KMS-11 (cell line): ENCODE measurements at regions not wholly inside any gene's neighbourhood (a gene's known extent, or its start where the extent isn't known, plus 50 kb on each side); places are given as distances from the start of the nearest gene placed in this dataset.

ENCODE experiments used
- H2AFZ ChIP-seq: fragments of 200-600 bp; sonication (generic); 2 replicates; pipeline ENCODE4 v1.6.1; 2016; ENCODE audit warnings: antibody characterized with exemption, mixed run types, low read depth
- H3K27ac ChIP-seq: fragments of 200-600 bp; sonication (generic); 2 replicates; pipeline ENCODE4 v1.6.1; 2016; ENCODE audit warnings: mild to moderate bottlenecking, mixed run types
- H3K27me3 ChIP-seq: fragments of 200-600 bp; sonication (generic); 2 replicates; pipeline ENCODE4 v1.6.1; 2017; ENCODE audit warnings: mild to moderate bottlenecking, low read depth, mixed run types, moderate library complexity; ENCODE audit not compliant: insufficient read depth
- H3K36me3 ChIP-seq: fragments of 200-600 bp; sonication (generic); 2 replicates; pipeline ENCODE4 v1.6.1; 2017; ENCODE audit warnings: mild to moderate bottlenecking, mixed run types; ENCODE audit not compliant: insufficient read depth
- H3K4me1 ChIP-seq: fragments of 200-600 bp; sonication (generic); 2 replicates; pipeline ENCODE4 v1.6.1; 2016; ENCODE audit warnings: mild to moderate bottlenecking, low read depth, mixed run types; ENCODE audit not compliant: poor library complexity, severe bottlenecking
- H3K4me2 ChIP-seq: fragments of 200-600 bp; sonication (generic); 2 replicates; pipeline ENCODE4 v1.7.0; 2016; ENCODE audit warnings: mild to moderate bottlenecking, mixed run types
- H3K4me3 ChIP-seq: fragments of 200-600 bp; sonication (generic); IDR thresholded peaks from 2 replicates; pipeline ENCODE4 v1.6.1; 2017; ENCODE audit warnings: low read depth, low read length, mixed read lengths; ENCODE audit not compliant: insufficient read depth
- H3K79me2 ChIP-seq: fragments of 200-600 bp; sonication (generic); 2 replicates; pipeline ENCODE4 v1.6.1; 2016; ENCODE audit warnings: low read depth, mixed run types; ENCODE audit not compliant: insufficient read depth
- H3K9ac ChIP-seq: fragments of 200-600 bp; sonication (generic); 2 replicates; pipeline ENCODE4 v1.6.1; 2016; ENCODE audit warnings: mild to moderate bottlenecking, mixed run types
- H4K20me1 ChIP-seq: fragments of 200-600 bp; sonication (generic); 2 replicates; pipeline ENCODE4 v1.6.1; 2016; ENCODE audit warnings: mild to moderate bottlenecking, mixed run types; ENCODE audit not compliant: insufficient read depth
- TF ChIP-seq, protein P1 (sequence below): fragments of 200-600 bp; sonication (generic); conservative IDR thresholded peaks from 2 replicates; pipeline ENCODE4 v1.6.1; 2017; ENCODE audit warnings: low read depth, mild to moderate bottlenecking, antibody characterized with exemption, low read length, moderate library complexity, mixed read lengths

DNA sequence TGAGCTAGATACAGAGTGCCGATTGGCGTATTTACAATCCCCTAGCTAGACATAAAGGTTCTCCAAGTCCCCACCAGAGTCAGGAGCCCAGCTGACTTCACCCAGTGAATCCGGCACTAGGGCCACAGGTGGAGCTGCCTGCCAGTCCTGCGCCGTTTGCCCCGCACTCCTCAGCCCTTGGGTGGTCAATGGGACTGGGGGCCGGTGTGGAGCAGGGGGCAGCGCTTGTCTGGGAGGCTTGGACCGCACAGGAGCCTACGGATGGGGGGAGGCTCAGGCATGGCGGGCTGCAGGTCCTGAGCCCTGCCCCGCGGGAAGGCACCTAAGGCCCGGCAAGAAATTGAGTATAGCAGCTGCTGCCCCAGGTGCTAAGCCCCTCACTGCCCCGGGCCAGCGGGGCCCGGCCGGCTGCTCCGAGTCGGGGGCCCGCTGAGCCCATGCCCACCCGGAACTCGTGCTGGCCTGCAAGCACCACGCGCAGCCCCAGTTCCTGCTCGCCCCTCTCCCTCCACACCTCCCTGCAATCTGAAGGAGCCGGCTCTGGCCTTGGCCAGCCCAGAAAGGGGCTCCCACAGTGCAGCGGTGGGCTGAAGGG lies 1113.8 kb upstream of the LRRTM3 start:
- no peaks in the 10 kb centered on the region for H3K36me3 ChIP-seq
- no peak overlapping the region for H3K4me3 ChIP-seq
- H4K20me1 ChIP-seq: no peaks in the 10 kb centered on the region
- no peak overlapping the region for H2AFZ ChIP-seq
- no peaks in the 10 kb centered on the region for H3K79me2 ChIP-seq
- no peak overlapping the region for H3K27ac ChIP-seq
- H3K4me2 ChIP-seq: no peak overlapping the region
- H3K27me3 ChIP-seq: no peaks in the 10 kb centered on the region
- H3K9ac ChIP-seq: no peak overlapping the region
- TF ChIP-seq, protein P1, sequence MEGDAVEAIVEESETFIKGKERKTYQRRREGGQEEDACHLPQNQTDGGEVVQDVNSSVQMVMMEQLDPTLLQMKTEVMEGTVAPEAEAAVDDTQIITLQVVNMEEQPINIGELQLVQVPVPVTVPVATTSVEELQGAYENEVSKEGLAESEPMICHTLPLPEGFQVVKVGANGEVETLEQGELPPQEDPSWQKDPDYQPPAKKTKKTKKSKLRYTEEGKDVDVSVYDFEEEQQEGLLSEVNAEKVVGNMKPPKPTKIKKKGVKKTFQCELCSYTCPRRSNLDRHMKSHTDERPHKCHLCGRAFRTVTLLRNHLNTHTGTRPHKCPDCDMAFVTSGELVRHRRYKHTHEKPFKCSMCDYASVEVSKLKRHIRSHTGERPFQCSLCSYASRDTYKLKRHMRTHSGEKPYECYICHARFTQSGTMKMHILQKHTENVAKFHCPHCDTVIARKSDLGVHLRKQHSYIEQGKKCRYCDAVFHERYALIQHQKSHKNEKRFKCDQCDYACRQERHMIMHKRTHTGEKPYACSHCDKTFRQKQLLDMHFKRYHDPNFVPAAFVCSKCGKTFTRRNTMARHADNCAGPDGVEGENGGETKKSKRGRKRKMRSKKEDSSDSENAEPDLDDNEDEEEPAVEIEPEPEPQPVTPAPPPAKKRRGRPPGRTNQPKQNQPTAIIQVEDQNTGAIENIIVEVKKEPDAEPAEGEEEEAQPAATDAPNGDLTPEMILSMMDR: no peak
- no peaks in the 10 kb centered on the region for H3K4me1 ChIP-seq

DNA sequence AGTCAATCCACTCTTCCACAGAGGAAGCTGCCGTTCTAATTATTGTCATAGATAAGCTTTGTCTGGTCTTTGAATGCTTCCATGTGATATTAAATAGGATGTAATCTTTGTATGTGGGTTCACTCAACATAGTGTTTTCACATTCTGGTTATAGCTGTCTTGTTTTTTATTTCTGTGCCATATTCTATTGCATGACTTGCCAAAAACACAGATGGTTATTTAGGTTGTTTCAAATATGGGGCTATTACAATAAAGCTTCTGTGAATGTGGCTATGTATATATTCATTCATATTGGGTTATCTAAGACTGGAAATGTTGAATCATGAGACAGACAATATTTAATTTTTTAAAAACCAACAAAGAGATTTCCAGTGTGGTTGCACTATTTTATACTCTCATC lies 1109.3 kb upstream of the LRRTM3 start:
- H4K20me1 ChIP-seq: no peaks in the 10 kb centered on the region
- H2AFZ ChIP-seq: no peak overlapping the region
- TF ChIP-seq, protein P1: no peak
- no peak overlapping the region for H3K27ac ChIP-seq
- H3K9ac ChIP-seq: no peak overlapping the region
- no peak overlapping the region for H3K4me2 ChIP-seq
- H3K4me1 ChIP-seq: no peaks in the 10 kb centered on the region
- no peaks in the 10 kb centered on the region for H3K36me3 ChIP-seq
- no peaks in the 10 kb centered on the region for H3K79me2 ChIP-seq
- H3K4me3 ChIP-seq: no peak overlapping the region
- no peaks in the 10 kb centered on the region for H3K27me3 ChIP-seq

DNA sequence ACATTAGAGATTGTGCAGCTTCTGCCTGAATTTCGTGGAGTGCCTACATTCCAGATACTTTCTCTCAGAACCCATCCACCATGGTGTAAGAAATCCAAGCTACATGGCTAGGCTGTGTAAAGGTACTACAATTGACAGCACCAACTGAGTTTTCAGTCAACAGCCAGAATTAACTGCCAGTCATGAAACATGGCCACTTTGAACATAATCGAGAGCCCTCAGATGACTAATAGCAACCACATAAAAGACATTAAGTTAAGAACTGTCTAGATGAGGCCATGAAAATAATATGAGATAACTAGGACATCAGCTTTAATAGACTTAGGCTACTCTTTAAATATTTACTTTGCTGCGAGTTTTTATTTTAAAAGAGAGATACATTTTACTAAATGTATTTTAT lies 1106.8 kb upstream of the LRRTM3 start:
- Histone ChIP-seq H3K9ac (no peak overlapping the region), H3K4me2 (no peak overlapping the region), H3K36me3 (no peaks in the 10 kb centered on the region), H4K20me1 (no peaks in the 10 kb centered on the region), H3K79me2 (no peaks in the 10 kb centered on the region), H3K27ac (no peak overlapping the region), H2AFZ (no peak overlapping the region), H3K27me3 (no peaks in the 10 kb centered on the region), H3K4me1 (no peaks in the 10 kb centered on the region), H3K4me3 (no peak overlapping the region)
- TF ChIP-seq, protein P1: no peak

DNA sequence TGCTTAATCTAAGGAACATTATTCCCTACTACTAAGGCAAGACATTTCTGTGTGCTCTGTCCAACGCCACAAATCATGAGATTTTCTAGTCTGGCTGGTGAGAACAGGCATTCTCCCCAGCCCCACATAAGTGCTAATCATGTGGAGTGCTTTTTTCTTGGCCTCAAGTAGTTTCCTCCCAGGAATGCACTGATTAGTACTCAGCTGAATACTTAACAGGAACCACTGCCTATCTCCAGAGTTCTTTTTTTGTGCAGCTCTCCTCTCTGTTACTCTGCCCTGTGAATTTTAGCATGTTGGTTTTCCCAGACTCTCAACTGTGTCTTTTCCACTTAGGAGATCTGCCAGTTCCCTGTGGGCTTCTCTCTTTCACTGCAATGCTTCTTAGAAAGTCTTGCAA lies 1098.5 kb upstream of the LRRTM3 start:
- H3K27me3 ChIP-seq: no peaks in the 10 kb centered on the region
- no peaks in the 10 kb centered on the region for H3K79me2 ChIP-seq
- no peak overlapping the region for H3K27ac ChIP-seq
- H3K4me3 ChIP-seq: no peak overlapping the region
- no peak overlapping the region for H3K9ac ChIP-seq
- TF ChIP-seq, protein P1: no peak
- no peaks in the 10 kb centered on the region for H3K36me3 ChIP-seq
- H3K4me2 ChIP-seq: no peak overlapping the region
- no peak overlapping the region for H2AFZ ChIP-seq
- H3K4me1 ChIP-seq: no peaks in the 10 kb centered on the region
- H4K20me1 ChIP-seq: no peaks in the 10 kb centered on the region
